HuH-7 (cell line): ENCODE measurements at regions not wholly inside any gene's neighbourhood (a gene's known extent, or its start where the extent isn't known, plus 50 kb on each side); places are given as distances from the start of the nearest gene placed in this dataset.

ENCODE experiments used
- DNase-seq: peaks from one replicate; pipeline ENCODE4 v3.0.0; 2011; ENCODE audit warnings: low spot score

GRCh38 chr20:2236256-2236655, 59.5 kb upstream of the TGM3 start:
- DNase-seq = no peak

- DNase-seq = no peak
These were observed 58.7 kb upstream of the TGM3 start for GRCh38 chr20:2237059-2237458.

GRCh38 chr20:2238601-2239000, 57.2 kb upstream of the TGM3 start:
- no peak for DNase-seq

- no peak for DNase-seq
These were observed 55.0 kb upstream of the TGM3 start for GRCh38 chr20:2240835-2241234.

- DNase-seq = no peak
These were observed 53.1 kb upstream of the TGM3 start for GRCh38 chr20:2242678-2243077.

GRCh38 chr20:2244523-2244922, 51.3 kb upstream of the TGM3 start:
- no peak for DNase-seq

GRCh38 chr20:2244993-2245392, 50.8 kb upstream of the TGM3 start:
- no peak for DNase-seq

GRCh38 chr20:2245637-2246036, 50.2 kb upstream of the TGM3 start:
- DNase-seq = no peak
